ENCODE measurements at regions not wholly inside any gene's neighbourhood (a gene's known extent, or its start where the extent isn't known, plus 50 kb on each side); places are given as distances from the start of the nearest gene placed in this dataset.
"Not testable (repeated sequence)": the region's sequence is repeated elsewhere in the genome, so short reads cannot be mapped to it uniquely, and the experiment has no call there.

DNA sequence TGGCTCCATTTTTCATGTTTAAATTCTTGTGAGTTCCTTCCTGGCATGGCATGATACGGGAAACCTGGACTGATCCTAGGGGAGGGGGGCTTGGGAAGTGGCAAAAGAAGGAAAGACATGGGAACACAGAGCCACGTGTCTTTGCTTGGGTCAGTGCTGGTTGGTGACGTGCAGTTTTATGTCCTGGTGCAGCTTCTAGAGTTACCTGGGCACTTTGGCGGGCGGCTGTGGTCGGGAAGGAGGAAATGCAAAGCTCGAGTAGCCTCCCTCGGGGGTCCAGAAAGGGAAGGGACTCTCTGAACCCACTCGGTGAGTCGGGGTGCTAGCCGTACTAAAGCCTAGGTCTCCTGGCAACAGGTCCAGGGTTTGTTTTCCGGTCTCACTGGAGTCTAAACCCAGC is 94.6 kb downstream of the APOB start:
- DNase-seq, result no peak

DNA sequence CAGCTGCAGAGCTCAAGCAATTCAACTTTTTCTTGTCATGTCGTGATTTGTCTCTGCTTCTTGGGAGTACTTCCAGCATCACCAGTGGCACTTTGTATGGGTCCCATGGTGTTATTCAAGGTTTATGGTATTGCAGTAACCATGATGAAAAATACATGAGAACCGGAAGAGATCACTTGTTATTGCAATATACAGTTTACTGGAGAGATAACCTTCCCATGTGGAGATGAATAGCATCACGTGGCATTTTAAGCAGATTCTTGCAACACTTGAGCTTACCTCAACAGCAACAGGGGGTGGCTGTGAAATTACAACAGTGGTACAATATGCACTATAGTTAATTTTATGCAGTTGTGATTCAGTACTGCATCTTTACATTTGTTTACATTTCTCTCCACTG is 97.4 kb downstream of the APOB start:
- DNase-seq, result no peak

DNA sequence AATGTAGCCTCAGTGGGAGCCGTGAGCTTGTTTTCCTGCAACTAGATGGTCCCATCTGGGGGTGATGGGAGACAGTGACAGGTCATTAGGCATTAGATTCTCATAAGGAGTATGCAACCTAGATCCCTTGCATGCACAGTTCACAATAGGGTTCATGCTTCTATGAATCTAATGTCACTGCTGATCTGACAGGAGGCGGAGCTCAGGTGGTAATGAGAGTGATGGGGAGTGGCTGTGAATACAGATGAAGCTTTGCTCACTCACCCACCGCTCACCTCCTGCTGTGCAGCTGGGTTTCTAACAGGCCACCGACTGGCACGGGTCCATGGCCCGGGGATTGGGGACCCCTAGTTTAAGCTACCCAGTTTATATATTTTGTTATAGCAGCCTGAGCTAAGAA is 100.2 kb downstream of the APOB start:
- not testable (repeated sequence) for DNase-seq

DNA sequence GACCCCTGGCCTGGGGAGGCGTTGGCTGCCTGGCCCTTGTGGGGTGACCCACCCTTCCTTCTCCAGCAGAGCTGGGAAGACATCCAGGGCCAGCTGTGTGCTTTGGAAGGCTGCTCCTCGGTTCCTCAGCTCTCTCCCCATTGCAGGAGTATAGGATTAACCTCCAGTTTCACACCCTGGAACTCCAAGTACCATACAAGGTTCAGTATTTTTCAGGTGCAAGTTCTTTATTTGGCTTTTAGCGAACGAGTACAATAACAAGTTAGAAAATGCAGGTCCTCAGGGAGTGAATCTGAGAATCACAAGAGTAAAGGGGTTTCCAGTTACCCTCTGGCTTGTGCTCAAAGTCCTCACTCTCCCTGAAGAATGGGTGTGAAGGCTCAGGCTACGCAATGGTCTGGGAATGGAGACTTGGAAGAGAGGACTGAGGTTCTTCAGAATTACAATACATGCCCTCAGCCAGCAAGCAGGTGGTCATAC is 101.2 kb downstream of the APOB start:
- no peak for DNase-seq

DNA sequence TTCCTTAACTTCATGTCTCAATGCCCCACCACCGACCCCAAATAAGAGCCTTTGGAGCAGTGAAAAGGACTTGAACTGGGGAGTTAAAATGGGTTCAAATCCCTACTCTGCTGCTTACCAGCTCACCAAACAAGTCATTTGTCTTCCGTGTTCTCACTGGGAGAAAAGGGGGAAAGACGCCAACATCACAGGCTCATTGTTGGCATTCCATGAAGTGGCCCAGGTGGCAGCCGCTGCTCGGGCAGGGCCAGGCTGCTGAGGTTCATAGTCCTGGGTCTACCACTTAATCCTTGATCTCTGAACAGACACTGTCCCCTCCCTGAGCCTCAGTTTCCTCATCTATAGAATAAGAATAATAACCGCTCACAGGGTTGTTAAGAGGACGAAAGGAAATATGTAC is 103.0 kb downstream of the APOB start:
- DNase-seq, result no peak

DNA sequence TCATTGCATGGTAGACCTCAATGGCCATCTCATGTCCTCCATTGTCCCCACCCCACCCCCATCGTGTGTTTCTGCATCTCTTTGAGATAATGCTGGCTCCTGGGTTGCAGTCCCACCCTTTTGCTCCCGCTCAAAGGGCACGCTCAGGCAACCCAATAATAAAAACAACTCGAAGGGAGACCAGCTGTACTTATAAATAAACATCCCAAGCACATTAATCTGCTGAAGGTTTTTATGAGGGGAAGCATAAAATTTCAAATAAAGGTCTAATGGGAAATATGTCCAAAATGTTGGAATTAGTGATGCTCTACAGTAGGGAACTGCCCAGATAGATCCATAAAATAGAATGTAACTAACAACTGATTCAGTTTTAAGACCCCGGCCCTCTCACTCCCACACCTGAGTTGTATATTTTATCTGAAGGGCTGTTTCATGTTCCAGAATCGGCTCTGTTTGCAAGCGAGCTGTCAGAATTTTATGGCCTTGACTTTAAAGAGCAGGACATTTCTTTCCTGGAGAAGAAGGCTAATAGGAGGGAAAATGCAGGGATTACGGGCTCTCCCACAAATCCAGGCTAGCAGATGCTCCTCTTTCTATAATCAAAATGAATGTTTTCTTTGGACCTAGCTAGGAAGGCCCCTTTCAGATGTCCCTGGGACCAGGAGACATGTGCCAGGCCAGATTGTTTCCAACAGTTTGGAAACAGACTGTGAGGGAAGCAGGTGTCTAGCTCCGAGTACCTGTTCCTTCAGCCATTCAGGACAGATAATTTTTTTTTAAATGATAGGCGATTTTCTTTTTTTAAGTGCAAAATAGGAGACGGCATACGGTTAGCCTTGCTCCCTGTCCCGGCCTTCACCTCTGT is 103.7 kb downstream of the APOB start:
- DNase-seq, result peak; percentile 51

DNA sequence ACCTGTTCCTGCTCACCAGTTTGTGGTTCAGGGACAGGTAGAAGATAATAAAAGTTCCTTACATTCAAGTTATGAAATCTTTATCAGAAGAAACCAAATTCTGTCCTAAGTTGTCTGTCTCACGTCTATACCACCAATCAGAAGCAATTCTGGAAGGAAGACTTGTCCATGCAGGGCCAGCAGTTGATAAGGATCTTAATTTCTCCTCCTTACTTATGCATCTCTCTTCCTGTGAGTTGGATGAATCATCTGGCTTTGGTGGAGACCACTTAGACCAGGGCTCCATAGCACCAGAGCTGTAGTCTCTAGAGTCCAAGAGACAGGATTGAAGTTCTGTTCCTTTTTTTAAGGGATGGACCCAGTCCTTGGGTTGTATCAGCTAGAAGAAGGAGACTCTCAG is 106.5 kb downstream of the APOB start:
- DNase-seq, result no peak

DNA sequence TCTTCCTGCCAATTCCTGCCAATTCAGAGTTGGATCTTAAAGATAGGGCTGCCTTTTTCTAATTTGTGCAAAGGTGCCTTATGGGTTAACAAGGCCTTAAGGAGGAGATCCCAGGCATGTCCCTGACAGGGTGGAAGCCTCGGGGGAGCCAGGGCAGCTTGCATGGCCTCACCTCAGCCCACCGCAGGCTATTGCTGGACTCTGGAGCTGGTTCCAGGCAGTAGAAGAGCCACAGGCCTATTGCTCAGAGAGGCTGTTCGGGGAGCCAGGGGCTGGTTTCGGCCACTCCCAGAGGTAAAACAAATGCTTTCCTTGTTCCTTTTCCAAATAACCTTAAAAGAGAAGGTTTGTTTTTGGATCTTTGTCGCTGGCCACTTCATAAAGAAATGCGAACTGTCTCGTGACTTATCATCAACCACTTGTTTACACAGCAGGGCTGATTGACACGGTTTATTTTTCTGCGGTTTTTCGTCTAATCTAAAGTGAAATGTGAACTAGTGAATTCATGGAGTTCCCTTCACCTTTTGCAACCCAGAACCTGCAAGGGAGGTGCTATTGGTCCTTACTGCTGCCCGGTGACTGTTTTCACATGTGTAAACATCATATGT is 108.6 kb downstream of the APOB start:
- DNase-seq, result no peak

DNA sequence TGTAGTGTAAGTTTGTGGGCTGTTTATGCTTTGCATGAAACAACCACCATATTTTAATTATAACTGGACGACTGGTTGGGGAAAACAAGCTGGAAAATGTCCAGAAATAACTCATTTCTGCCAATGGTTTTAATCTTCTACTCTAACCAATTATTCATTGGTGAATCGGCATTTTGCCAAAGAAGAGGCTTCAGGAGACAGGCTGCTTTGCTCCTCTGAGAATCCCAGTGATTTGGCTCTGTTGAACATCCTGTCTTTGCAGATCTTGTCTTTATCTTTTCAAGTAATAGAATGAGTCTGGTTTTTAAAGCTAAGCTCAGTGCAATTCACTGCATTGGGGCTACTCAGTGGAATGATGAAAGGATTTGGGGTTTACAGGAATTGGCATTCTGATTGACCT is 109.6 kb downstream of the APOB start:
- no peak for DNase-seq

DNA sequence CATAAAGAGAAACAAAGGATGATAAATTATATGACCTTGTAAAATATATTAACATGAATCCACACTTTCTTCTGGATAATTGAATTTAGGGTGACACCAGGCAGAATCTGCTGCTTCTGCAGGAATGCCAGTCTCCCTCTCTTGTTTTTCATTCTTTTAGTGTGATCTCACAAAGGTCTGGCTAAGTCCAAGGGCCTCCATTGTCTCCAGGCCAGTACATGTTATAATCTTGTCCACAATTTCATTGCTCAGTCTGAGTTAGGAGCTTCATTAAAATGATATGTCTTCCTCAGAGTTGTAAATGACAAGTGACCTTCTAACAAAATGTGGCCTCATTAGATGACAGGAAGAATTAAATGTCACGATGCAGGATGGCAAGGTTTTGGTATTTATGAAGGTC is 110.2 kb downstream of the APOB start:
- no peak for DNase-seq

DNA sequence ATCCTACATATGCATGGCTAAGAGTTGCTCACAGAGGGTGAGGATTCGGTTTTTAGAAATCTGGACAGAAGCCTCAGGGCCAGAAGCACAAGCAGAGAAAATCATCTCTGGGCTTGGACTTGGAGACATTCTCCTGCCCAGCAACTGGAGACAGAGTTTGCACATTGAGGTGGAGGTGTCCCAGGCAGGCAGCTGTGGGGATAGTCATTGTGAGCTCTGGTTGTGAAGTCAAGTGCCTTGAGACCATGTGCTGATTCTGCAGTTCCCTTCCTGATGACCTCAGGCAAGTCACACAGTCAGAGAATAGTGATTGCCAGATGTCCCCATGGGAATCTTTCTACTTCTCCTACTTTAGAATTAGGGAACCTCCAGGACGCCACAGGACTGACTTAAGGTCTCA is 108.4 kb upstream of the LDAH start:
- no peak for DNase-seq

DNA sequence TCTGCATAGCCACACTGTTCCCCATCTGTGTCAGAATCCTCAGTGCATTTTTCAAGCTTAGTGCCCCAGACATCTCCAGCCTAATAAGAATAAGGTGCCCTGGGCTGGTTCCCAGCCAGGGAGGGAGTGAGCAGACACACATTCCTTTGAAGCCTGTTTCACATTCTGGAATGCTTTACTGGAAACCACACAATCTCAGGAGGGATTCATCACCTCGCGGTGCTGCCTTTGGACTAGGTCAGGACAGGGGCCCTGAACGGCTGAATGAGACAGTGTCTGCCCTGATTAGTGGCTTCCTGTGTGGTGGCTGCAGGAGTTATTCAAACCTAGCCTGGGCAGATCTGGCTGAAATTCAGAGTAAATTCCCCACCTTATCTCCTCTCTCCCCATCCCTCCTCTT is 108.0 kb upstream of the LDAH start:
- no peak for DNase-seq

DNA sequence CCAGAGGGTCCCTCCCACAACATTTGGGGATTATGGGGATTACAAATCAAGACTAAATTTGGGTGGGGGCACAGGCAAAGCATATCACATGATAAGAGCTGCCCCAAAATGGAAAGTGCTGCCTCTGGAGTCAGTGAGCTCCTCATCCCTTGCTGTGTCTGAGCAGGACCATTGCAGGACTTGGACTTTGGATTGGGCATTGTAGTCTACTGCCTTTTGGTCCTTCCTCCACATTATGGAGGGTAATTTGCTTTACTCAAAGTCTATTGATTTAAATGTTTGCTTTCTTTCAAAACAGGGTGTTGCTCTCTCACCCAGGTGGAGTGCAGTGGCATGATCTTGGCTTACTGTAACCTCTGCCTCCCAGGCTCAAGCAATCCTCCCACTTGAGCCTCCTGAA is 106.8 kb upstream of the LDAH start:
- DNase-seq, result no peak

DNA sequence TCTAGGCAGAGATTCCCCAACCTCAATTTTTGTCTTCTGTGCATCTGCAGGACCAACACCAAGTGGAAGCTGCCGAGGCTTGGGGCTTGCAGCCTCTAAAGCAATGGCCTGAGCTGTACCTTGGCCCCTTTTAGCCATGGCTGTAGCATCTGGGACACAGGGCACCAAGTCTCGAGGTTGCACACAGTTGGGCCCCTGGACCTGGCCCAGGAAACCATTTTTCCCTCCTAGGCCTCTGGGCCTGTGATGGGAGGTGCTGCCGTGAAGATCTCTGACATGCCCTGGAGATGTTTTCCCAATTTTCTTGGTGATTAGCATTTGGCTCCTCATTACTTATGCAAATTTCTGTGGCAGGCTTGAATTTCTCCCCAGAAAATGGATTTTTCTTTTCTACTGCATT is 105.7 kb upstream of the LDAH start:
- no peak for DNase-seq

DNA sequence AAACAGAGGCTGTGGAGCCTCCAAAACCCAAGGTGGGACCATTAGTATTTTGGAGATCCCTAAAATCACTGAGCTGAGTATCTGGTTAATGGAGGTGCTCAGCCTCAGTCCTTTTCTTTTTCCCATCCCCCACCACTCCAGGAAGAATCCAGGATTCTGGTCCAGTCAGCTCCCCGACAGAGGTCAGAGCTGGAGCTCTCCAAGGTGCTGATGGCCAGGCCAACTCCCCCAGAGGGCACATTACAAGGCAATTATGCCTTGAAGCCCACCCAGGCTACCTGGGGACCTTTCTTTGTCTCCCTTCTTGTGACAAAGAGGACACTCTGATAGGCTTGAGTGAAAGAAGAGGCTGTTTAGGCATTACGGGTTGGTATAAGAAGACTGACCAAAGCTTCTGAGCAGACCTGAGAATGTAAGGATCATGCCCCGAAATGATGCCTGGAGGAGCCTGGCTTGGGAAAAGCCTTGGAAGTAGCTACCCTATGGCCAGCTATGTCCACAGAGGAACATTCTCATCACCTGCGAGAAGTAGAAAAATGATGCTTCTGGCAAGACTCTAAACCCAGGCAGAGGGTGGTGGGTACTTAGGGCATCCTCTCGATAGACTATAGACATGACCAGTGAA is 102.5 kb upstream of the LDAH start:
- peak; percentile 26 for DNase-seq

DNA sequence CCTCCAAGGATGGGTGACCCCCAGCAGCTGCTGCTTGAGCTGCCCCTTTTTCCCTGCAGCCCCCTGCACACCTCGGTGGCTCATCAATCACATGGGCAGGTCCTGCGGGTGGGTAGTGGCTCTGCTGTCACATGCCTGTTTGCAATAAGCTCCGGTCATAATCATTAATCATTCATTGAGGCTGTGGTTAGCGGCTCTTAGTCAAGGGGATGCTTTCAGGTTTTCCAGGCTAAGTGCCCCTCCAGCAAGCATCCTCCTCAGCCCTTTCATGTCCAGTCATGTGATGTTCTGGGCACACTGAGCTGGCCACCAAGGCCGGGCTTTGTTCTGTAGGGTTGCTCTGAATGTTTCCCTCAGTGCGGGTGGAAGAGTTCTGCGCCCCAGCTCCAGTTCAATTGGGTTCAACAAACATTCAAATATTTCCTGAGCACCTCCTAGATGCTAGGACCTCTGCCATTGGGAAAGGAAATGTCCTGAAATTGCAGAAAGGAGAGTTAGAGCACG is 96.4 kb upstream of the LDAH start:
- DNase-seq, result no peak

DNA sequence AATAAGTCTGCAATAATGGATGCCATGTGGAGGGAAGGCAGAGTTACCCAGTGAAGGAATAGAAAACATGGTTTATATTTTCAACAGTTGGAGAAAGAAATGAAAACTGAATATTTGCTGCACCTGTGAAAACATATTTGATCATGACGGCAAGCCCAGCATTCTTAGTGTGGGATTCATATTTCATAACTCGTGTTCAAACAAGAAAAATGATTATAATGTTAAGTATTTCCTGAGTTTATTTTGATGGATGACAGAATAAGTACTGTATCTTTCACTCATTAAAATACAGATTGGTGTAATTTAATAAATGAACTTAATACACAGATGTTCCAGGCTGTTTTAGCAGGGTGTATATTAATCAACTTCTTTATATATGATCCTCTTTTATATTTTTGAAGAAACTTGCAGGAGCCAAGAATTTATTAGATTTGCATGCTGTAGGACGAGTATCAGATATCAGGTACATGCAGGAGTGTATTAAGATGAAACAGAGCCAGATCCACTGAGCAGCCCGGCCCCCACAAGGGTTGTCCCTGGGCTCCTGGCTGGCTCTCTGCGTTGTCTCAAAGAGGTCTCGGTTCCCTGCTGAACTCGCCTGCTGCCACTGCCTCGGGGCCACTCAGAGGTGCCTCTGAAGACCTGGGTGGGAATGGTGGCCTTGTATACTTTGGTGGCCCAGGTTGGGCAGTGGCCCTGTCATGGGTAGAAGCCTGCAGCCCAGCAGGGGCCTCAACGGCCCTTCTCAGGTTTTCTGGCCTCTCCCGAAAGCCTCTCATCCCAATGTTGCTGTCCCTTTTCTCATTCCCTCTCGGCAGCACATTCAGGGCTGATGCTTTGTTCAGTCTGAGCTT is 95.0 kb upstream of the LDAH start:
- DNase-seq, result no peak

DNA sequence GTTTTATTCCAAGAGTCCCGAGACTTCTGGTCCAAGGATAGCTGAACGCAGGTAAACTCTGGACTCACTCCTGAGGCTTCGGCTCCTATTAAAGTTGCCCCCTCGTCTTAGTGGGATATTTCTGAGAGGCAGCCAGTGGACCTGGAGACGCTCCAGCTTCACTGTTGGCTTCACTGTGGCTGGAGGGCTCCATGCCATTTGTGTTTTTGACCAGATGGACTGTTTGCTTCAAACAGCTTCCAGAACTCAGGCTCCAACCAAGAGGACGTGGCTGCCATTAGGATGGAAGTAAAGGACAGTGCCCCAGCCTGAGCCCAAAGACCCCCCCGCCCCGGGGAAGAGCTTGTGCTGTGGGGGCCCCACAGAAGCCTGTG is 94.4 kb upstream of the LDAH start:
- no peak for DNase-seq

DNA sequence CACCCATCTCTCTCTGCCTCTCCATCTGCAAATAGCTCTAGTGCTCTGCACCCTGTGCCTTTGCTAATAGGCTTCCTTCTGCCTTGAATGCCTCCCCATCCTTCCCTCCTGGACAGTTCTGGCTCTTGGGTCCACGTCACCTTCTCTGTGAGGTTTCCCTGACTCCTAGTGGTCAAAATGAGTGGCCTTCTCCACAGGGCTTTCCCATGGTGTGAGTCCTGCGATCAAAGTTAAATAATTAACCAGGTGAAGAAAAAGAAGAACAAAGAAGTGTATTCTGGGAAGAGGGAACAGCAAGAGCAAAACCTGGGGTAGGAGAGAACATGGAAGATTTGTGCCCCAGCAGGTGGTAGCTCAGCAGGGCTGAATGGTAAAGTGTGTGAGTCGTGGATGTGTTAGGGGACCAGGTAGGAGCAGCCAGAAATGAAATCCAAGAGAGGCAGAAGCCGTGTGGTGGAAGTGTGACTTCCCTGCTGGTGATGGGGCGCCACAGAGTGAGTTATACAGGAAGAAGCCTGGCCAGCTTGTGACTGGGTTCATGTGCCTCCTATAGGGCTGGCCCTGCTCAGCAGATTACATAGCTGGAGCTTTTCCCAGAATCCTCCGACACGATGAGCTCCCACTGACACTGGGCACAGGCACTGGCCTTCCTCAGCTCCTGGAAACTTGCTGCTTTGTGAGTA is 93.8 kb upstream of the LDAH start:
- DNase-seq, result no peak

DNA sequence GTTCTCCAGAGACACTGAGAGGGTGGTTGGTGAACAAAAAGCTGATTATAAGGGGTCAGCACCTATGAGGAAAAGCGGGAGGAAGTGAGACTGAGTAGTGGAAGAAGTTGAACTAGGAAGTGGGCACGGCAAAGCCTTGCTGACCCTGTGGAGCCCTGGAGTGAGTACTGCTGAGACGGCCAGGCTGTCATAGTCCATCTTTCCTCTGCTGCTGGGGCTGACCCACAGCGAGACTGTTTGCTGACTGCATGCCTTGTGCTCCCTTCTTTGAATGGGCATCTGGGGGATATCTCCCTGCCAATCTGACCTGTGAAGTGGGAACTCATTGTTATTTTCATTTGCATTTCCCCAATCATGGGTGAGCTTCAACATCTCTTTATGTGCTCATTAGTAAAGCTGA is 92.4 kb upstream of the LDAH start:
- DNase-seq, result no peak

DNA sequence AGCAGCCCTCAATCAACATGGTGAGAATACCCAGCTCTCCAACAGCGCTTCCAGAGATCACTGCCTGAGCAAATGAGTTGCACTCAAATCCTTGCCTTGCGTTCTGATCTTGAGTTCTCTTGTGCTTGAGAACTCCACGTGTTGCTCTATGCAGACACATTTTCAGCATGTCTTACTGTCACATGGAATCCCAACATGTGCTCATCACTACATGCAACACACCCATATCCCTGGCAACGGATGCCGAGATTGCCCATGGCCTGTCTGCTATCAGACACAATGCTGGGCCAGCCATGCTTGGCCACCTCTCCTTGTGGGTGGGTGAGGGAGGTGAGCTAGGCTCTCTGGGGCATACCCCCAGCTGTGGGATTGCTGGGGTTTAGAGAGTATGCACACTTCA is 91.9 kb upstream of the LDAH start:
- DNase-seq, result no peak

DNA sequence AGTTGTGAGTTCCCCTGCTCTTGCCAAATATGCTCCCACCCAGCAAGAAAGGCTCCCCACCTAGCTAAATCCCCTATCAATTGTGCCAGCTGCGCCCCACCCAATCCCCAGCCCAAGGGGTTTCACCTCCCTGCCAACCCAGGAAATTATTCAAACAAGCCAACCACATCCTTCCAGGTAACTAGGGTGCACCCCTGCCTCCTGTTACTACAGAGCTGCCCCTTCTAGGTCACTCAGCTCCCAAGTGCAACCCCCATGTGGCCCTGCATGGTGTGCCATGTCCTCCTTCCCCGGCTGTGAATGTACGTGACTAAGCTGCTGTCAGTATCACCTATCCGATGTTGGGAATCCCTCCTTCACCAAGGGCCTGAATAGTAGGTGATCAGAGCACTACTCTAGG is 91.2 kb upstream of the LDAH start:
- no peak for DNase-seq

Data from right kidney (tissue), 1 donor.